GM18873 (cell line): ENCODE measurements at regions not wholly inside any gene's neighbourhood (a gene's known extent, or its start where the extent isn't known, plus 50 kb on each side); places are given as distances from the start of the nearest gene placed in this dataset.

Source experiments
- ATAC-seq: cut with Tn5 transposase; IDR thresholded peaks from one replicate; pipeline ENCODE4 v1.9.1; 2021; ENCODE audit warnings: mild to moderate bottlenecking, moderate library complexity, moderate number of reproducible peaks; ENCODE audit not compliant: unreplicated experiment, low FRiP score

GRCh38 chr4:116480546-116480945 lies 604.8 kb downstream of the TRAM1L1 start:
- no peak for ATAC-seq

GRCh38 chr4:116478343-116478742 lies 607.0 kb downstream of the TRAM1L1 start:
- no peak for ATAC-seq

- ATAC-seq = no peak
Measured at GRCh38 chr4:116469582-116469981, 615.8 kb downstream of the TRAM1L1 start.

GRCh38 chr4:116453127-116453526 lies 632.2 kb downstream of the TRAM1L1 start:
- no peak for ATAC-seq

- no peak for ATAC-seq
Measured at GRCh38 chr4:116449764-116450163, 635.6 kb downstream of the TRAM1L1 start.

- no peak for ATAC-seq
Measured at GRCh38 chr4:116444117-116444516, 641.3 kb downstream of the TRAM1L1 start.

- no peak for ATAC-seq
Measured at GRCh38 chr4:116438981-116439729, 646.2 kb downstream of the TRAM1L1 start.

GRCh38 chr4:116438417-116438816 lies 647.0 kb downstream of the TRAM1L1 start:
- no peak for ATAC-seq

- ATAC-seq = no peak
Measured at GRCh38 chr4:116427666-116428065, 657.7 kb downstream of the TRAM1L1 start.

- ATAC-seq = no peak
Measured at GRCh38 chr4:116413222-116413621, 672.2 kb downstream of the TRAM1L1 start.

GRCh38 chr4:116401293-116401692 lies 684.1 kb downstream of the TRAM1L1 start:
- no peak for ATAC-seq

GRCh38 chr4:116400480-116400879 lies 684.9 kb downstream of the TRAM1L1 start:
- no peak for ATAC-seq

- no peak for ATAC-seq
Measured at GRCh38 chr4:116397714-116398113, 687.7 kb downstream of the TRAM1L1 start.

- no peak for ATAC-seq
Measured at GRCh38 chr4:116397291-116397690, 688.1 kb downstream of the TRAM1L1 start.

GRCh38 chr4:116395408-116395807 lies 690.0 kb downstream of the TRAM1L1 start:
- ATAC-seq = no peak

- no peak for ATAC-seq
Measured at GRCh38 chr4:116391020-116391419, 694.4 kb downstream of the TRAM1L1 start.

- ATAC-seq = no peak
Measured at GRCh38 chr4:116389139-116389538, 696.2 kb downstream of the TRAM1L1 start.

GRCh38 chr4:116387937-116388474 lies 697.4 kb downstream of the TRAM1L1 start:
- ATAC-seq = no peak

- no peak for ATAC-seq
Measured at GRCh38 chr4:116386856-116387255, 698.5 kb downstream of the TRAM1L1 start.

- no peak for ATAC-seq
Measured at GRCh38 chr4:116385583-116385982, 699.8 kb downstream of the TRAM1L1 start.

- no peak for ATAC-seq
Measured at GRCh38 chr4:116374815-116375214, 710.6 kb downstream of the TRAM1L1 start.

- no peak for ATAC-seq
Measured at GRCh38 chr4:116362583-116362982, 722.8 kb downstream of the TRAM1L1 start.
